CD14-positive monocyte (primary cell): ENCODE measurements at regions not wholly inside any gene's neighbourhood (a gene's known extent, or its start where the extent isn't known, plus 50 kb on each side); places are given as distances from the start of the nearest gene placed in this dataset.

Experiments
- DNase-seq, 3 donors: peaks; one replicate each; pipeline ENCODE4 v3.0.0-alpha.2; 2011 to 2022
- H2AFZ ChIP-seq: 2 replicates; pipeline ENCODE4 v1.6.0; 2012; ENCODE audit warnings: mild to moderate bottlenecking, low read depth, low read length, inconsistent platforms; ENCODE audit not compliant: insufficient read depth, poor library complexity, severe bottlenecking
- H3K27ac ChIP-seq, 2 donors: 1 replicate in 1 of 2; 2 replicates in 1 of 2; pipeline ENCODE4 v1.5.1; 2012 to 2013; ENCODE audit warnings: low read length in 2 of 2, control low read depth in 1 of 2, inconsistent platforms in 1 of 2, low read depth in 1 of 2, mild to moderate bottlenecking in 1 of 2
- H3K27me3 ChIP-seq, 2 donors: one replicate each; pipeline versions ENCODE4 v1.6.0 to v1.6.1; 2011 to 2013; ENCODE audit warnings: low read length in 2 of 2; ENCODE audit not compliant: control insufficient read depth in 2 of 2, insufficient read depth in 2 of 2
- H3K36me3 ChIP-seq, 2 donors: replicated peaks in 1 of 2; 1 replicate in 1 of 2; 2 replicates in 1 of 2; pipeline versions ENCODE4 v1.5.1 to v1.6.1; 2012 to 2013; ENCODE audit warnings: low read length in 2 of 2, control low read depth in 1 of 2, inconsistent platforms in 1 of 2, mild to moderate bottlenecking in 1 of 2; ENCODE audit not compliant: insufficient read depth in 2 of 2, control insufficient read depth in 1 of 2
- H3K4me1 ChIP-seq, 2 donors: 1 replicate in 1 of 2; 2 replicates in 1 of 2; pipeline versions ENCODE4 v1.5.1 to v1.6.1; 2012 to 2013; ENCODE audit warnings: low read length in 2 of 2, control low read depth in 1 of 2, inconsistent platforms in 1 of 2, mild to moderate bottlenecking in 1 of 2, moderate library complexity in 1 of 2; ENCODE audit not compliant: insufficient read depth in 2 of 2, control insufficient read depth in 1 of 2
- H3K4me2 ChIP-seq: replicated peaks from 2 replicates; pipeline ENCODE3; 2012; ENCODE audit warnings: low read length, moderate library complexity, mild to moderate bottlenecking; ENCODE audit not compliant: poor library complexity, severe bottlenecking; ENCODE audit errors: extremely low read depth
- H3K4me3 ChIP-seq, 3 experiments: fragments of 200-600 bp in 1 of 3; sonication (generic) in 1 of 3; replicated peaks in 1 of 3; 1 replicate in 2 of 3; 2 replicates in 1 of 3; pipeline ENCODE4 v1.5.1; 2011 to 2013; ENCODE audit warnings: low read length in 3 of 3, mild to moderate bottlenecking in 3 of 3, control low read depth in 2 of 3, low read depth in 2 of 3, inconsistent platforms in 1 of 3, moderate library complexity in 1 of 3
- H3K79me2 ChIP-seq: 2 replicates; pipeline ENCODE4 v1.6.0; 2012; ENCODE audit warnings: mild to moderate bottlenecking, control low read depth, inconsistent platforms, low read length, moderate library complexity; ENCODE audit not compliant: insufficient read depth
- H3K9ac ChIP-seq: 2 replicates; pipeline ENCODE4 v1.6.0; 2017; ENCODE audit warnings: low read length, mild to moderate bottlenecking; ENCODE audit not compliant: insufficient read depth, poor library complexity, severe bottlenecking
- H3K9me3 ChIP-seq, 2 donors: replicated peaks in 1 of 2; 1 replicate in 1 of 2; 2 replicates in 1 of 2; pipeline versions ENCODE4 v1.5.1 to v1.6.1; 2012 to 2013; ENCODE audit warnings: low read length in 2 of 2, control low read depth in 1 of 2; ENCODE audit not compliant: control insufficient read depth in 1 of 2, insufficient read depth in 1 of 2
- H4K20me1 ChIP-seq: 2 replicates; pipeline ENCODE4 v1.6.0; 2012; ENCODE audit warnings: mild to moderate bottlenecking, low read length, control low read depth, moderate library complexity; ENCODE audit not compliant: insufficient read depth
- H3K27ac Mint-ChIP-seq, 7 donors: one replicate each; pipeline ENCODE4 v1.8.0; 2020; ENCODE audit warnings: mild to moderate bottlenecking in 7 of 7, mixed read lengths in 7 of 7, moderate library complexity in 6 of 7, inconsistent platforms in 2 of 7
- H3K27me3 Mint-ChIP-seq, 3 donors: one replicate each; pipeline ENCODE4 v1.8.0; 2021 to 2022; ENCODE audit warnings: low read depth in 3 of 3, mild to moderate bottlenecking in 3 of 3, mixed read lengths in 3 of 3, moderate library complexity in 3 of 3, inconsistent platforms in 1 of 3
- H3K36me3 Mint-ChIP-seq, 2 donors: one replicate each; pipeline ENCODE4 v1.8.0; 2020; ENCODE audit warnings: mixed read lengths in 2 of 2, inconsistent platforms in 1 of 2, mild to moderate bottlenecking in 1 of 2
- H3K4me1 Mint-ChIP-seq: one replicate; pipeline ENCODE4 v1.8.0; 2020; ENCODE audit warnings: mild to moderate bottlenecking, mixed read lengths
- H3K4me3 Mint-ChIP-seq, 2 donors: one replicate each; pipeline ENCODE4 v1.8.0; 2020; ENCODE audit warnings: mild to moderate bottlenecking in 2 of 2, mixed read lengths in 2 of 2, moderate library complexity in 1 of 2
- H3K9me3 Mint-ChIP-seq, 7 donors: one replicate each; pipeline ENCODE4 v1.8.0; 2020 to 2022; ENCODE audit warnings: mixed read lengths in 7 of 7, mild to moderate bottlenecking in 6 of 7, moderate library complexity in 6 of 7, inconsistent platforms in 2 of 7
- CTCF ChIP-seq: fragments of 200-600 bp; IDR thresholded peaks from one replicate; pipeline ENCODE4 v1.8.0; 2022; ENCODE audit warnings: antibody characterized with exemption, mild to moderate bottlenecking
- WGBS: methylation state at CpG from one replicate; pipeline ENCODE4 v1.1.5; 2013; ENCODE audit warnings: missing lambda C conversion rate; ENCODE audit not compliant: insufficient coverage; 5-methylcytosine and 5-hydroxymethylcytosine counted together
- intact Hi-C, 2 donors: fragments of 100-400 bp; cut with micrococcal nuclease; formaldehyde crosslinking; loops; one replicate each; pipeline versions ENCODE4 v1.15.0 to v1.15.1; 2023

DNA sequence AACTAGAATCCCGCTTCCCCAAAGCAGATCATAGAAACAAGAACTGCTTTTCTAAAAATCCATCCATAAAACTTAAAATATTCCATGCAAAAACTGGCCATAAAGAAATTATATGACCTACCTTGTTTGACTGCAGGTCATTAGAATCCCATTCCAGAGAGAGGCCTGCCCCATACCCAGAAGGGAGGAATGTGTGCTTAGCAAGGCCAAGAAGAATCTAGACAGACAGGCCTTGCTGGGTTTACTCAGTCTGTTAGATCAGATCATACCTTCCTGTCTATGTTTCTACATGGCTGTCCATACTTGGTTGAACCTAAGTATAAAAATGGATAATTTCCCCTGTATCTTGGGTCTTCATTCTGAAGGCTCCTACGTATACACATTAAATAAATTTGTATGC is 358.8 kb upstream of the TRPC7 start:
- peaks cover 0 to 6% (median 3%) of the 10 kb centered on the region in 7 donors for H3K9me3 Mint-ChIP-seq
- Histone ChIP-seq H3K27me3 (no peaks in the 10 kb centered on the region), H3K79me2 (no peaks in the 10 kb centered on the region), H3K4me3 (no peak overlapping the region), H4K20me1 (no peaks in the 10 kb centered on the region), H3K4me2 (no peak overlapping the region), H3K36me3 (no peaks in the 10 kb centered on the region), H3K9me3 (no peaks in the 10 kb centered on the region), H2AFZ (no peak overlapping the region), H3K9ac (no peak overlapping the region), H3K4me1 (no peaks in the 10 kb centered on the region), H3K27ac (no peak overlapping the region)
- WGBS = 100% methylated on average over 1 of the region's 2 CpGs
- H3K4me3 Mint-ChIP-seq = no peak overlapping the region
- no peaks in the 10 kb centered on the region for H3K4me1 Mint-ChIP-seq
- peaks cover 0 to 2% (median 2%) of the 10 kb centered on the region in 3 donors for H3K27me3 Mint-ChIP-seq
- no peak for DNase-seq
- H3K27ac Mint-ChIP-seq = no peak overlapping the region
- no peaks in the 10 kb centered on the region for H3K36me3 Mint-ChIP-seq
- TF ChIP-seq CTCF = no peak
- intact Hi-C loops = no loop called here

GRCh38 chr5:136722581-136722980 is 357.2 kb upstream of the TRPC7 start:
- no peaks in the 10 kb centered on the region for H3K27me3 ChIP-seq

More at GRCh38 chr5:136722581-136722980, 357.2 kb upstream of the TRPC7 start:
- no peak for DNase-seq
- Mint-ChIP-seq H3K27me3 (peaks cover 0 to 4% (median 2%) of the 10 kb centered on the region in 3 donors), H3K27ac (no peak overlapping the region), H3K36me3 (no peaks in the 10 kb centered on the region), H3K9me3 (peaks cover 0 to 4% (median 3%) of the 10 kb centered on the region in 7 donors), H3K4me3 (no peak overlapping the region), H3K4me1 (no peaks in the 10 kb centered on the region)
- H3K27ac ChIP-seq = no peak overlapping the region
- H3K4me2 ChIP-seq = no peak overlapping the region
- H3K4me1 ChIP-seq = no peaks in the 10 kb centered on the region
- intact Hi-C loops = no loop called here
- TF ChIP-seq CTCF = no peak
- H3K9me3 ChIP-seq = no peaks in the 10 kb centered on the region
- H3K4me3 ChIP-seq = no peak overlapping the region
- H3K9ac ChIP-seq = no peak overlapping the region
- no peaks in the 10 kb centered on the region for H4K20me1 ChIP-seq
- H3K79me2 ChIP-seq = no peaks in the 10 kb centered on the region
- H2AFZ ChIP-seq = no peak overlapping the region
- no peaks in the 10 kb centered on the region for H3K36me3 ChIP-seq
- WGBS = no CpG with 5 or more reads among the region's 1 CpG
